ENCODE measurements at regions not wholly inside any gene's neighbourhood (a gene's known extent, or its start where the extent isn't known, plus 50 kb on each side); places are given as distances from the start of the nearest gene placed in this dataset.
A peak's percentile ranks its signal among the peaks of the same experiment; 100 is the strongest.

DNA sequence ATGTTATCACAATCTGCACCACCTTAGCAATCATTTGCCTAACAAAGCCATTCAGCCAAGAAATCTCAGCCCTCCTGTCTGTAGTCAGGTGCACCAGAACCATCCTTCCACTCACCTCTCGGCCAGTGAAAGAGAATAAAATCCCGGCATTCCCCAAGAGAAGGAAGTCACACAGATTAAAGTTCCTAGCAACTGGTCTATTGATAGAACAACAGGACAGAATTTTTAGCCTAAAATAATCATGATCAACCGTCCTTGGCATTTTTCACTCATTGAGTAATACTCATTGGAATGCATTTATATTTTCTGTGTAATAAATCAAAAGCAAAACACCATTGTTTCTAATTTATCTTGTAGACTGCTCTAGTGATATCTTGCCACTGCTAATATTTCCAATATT, 85.7 kb upstream of the CDH4 start:
- Histone ChIP-seq H3K23ac (ENCODE audit: low read depth, low read length) (no peak overlapping the region), H3K9me3 (ENCODE audit: control insufficient read depth, insufficient read depth, low read length) (no peaks in the 10 kb centered on the region), H4K91ac (ENCODE audit: insufficient read depth, low read depth, low read length) (no peak overlapping the region), H3K27ac (ENCODE audit: insufficient read depth, low read length) (no peak overlapping the region), H3K27me3 (ENCODE audit: control insufficient read depth, insufficient read depth, low read length) (peaks cover 18% of the 10 kb centered on the region), H3K9ac (ENCODE audit: low read depth, low read length) (no peak overlapping the region), H2BK5ac (ENCODE audit: low read depth, low read length, poor library complexity, severe bottlenecking) (no peak overlapping the region), H4K8ac (ENCODE audit: low read depth in 2 of 2, low read length in 2 of 2) (no peak overlapping the region), H3K4ac (ENCODE audit: low read depth, low read length) (peak overlapping the region; percentile 48), H3K36me3 (ENCODE audit: control insufficient read depth, insufficient read depth, low read length) (no peaks in the 10 kb centered on the region), H2BK15ac (ENCODE audit: low read depth, low read length) (0 out of 3 replicates have a peak overlapping the region, but pooled peaks have one; percentile 56), H2AK5ac (ENCODE audit: low read depth, low read length) (peak overlapping the region; percentile 20; the same call in 1 of the 2 replicates), H3K18ac (ENCODE audit: low read depth, low read length) (no peak overlapping the region), H2AFZ (replicated peaks; ENCODE audit: low read length, poor library complexity) (no peak overlapping the region), H3K56ac (ENCODE audit: extremely low read depth, insufficient read depth, low read length) (no peak overlapping the region), H4K5ac (ENCODE audit: low read depth, low read length) (no peak overlapping the region), H2BK20ac (ENCODE audit: low read depth, low read length) (peak overlapping the region; percentile 81; the same call in 1 of the 2 replicates), H3K4me1 (ENCODE audit: control insufficient read depth, insufficient read depth, low read length) (peaks cover 1% of the 10 kb centered on the region; the same call in 1 of the 2 replicates), H3K79me1 (ENCODE audit: low read depth in 1 of 2, low read length in 2 of 2) (no peaks in the 10 kb centered on the region), H3K14ac (replicated peaks; ENCODE audit: low read depth, low read length) (0 out of 2 replicates have a peak overlapping the region, but pooled peaks have one; percentile 63), H3K4me2 (ENCODE audit: low read depth, low read length) (no peak overlapping the region), H3K4me3 (ENCODE audit: insufficient read depth, low read depth, low read length) (no peak overlapping the region), H2BK120ac (ENCODE audit: low read depth, low read length) (peak overlapping the region; percentile 71), H4K20me1 (ENCODE audit: insufficient read depth, low read length) (no peaks in the 10 kb centered on the region), H2AK9ac (replicated peaks; ENCODE audit: low read depth, low read length, poor library complexity) (no peak overlapping the region), H3K9me1 (ENCODE audit: insufficient read depth, low read length) (no peaks in the 10 kb centered on the region; the same call in 1 of the 2 replicates)
- no TSS peak for BruUV-seq (replicated peaks)
- ChIA-PET CTCF (no interaction called here), POLR2A (ENCODE audit: unreplicated experiment) (interaction anchor here (0.6 kb wide), 1 partner anchor 221 kb away, joined by 7 read pairs; no protein-coding TSS in a partner anchor)
- TF ChIP-seq RAD21 (IDR thresholded peaks at IDR 0.05; ENCODE audit: low read length) (no peak), SMC3 (IDR thresholded peaks at IDR 0.05; ENCODE audit: low read depth, low read length) (no peak), POLR2A (IDR thresholded peaks at IDR 0.05; ENCODE audit: low read depth, low read length) (no peak), CHD1 (IDR thresholded peaks at IDR 0.05; ENCODE audit: low read depth, low read length) (no peak), FOS (IDR thresholded peaks at IDR 0.05; ENCODE audit: low read depth, low read length) (no peak), BHLHE40 (IDR thresholded peaks at IDR 0.05; ENCODE audit: low read depth, low read length) (no peak), MXI1 (IDR thresholded peaks at IDR 0.05; ENCODE audit: borderline replicate concordance, low read depth, low read length) (no peak)
- no peak; the same call in 1 of the 2 replicates for ATAC-seq (ENCODE audit: low read depth)
- dilution Hi-C loops (cut with HindIII; ENCODE audit: low sequenced_read_pairs, unreplicated experiment) (no loop called here), in situ Hi-C loops (cut with MboI; ENCODE audit: low sequenced_read_pairs) (no loop called here), intact Hi-C loops (cut with micrococcal nuclease) (no loop called here)
- WGBS, 2 experiments (ENCODE audit: extremely low coverage in 2 of 2, insufficient read length in 1 of 2) = no CpG with 5 or more reads among the region's 3 CpGs
- no peak for DNase-seq
